ENCODE measurements at regions not wholly inside any gene's neighbourhood (a gene's known extent, or its start where the extent isn't known, plus 50 kb on each side); places are given as distances from the start of the nearest gene placed in this dataset.

DNA sequence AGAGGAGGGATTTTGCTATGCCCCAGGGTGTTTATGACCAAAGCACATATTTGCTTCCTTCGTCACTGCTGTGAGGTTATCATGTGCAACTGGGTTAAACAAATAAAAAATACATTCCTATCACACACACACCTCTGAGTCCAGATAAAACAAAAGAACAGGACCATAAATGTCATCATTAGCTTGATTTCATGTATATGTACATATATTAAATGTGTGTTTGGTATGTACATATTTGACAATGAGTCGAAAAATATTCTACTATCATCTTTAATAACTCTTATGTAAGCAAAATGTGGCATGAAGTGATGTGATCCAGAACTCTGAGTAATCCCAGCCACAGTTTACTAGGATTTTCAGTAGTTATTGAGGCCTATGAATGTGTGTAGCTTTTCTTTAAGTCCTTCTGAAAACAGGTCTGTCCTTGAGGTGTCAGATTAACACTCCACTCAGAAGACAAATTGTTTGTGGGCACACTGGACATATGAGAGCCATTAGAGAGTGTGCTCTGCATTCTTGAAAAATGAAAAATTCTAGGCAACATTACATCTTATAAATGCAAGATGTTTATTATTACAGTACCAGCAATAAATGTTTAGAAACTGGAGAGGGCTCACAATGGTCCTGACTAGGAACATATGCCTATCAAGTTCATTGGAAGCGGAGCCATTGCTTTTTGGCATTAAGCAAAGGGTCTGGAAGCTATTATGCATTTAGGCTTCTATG is 335.1 kb upstream of the SEMA3A start:
- Histone ChIP-seq H3K9me3 (no peaks in the 10 kb centered on the region), H3K4me1 (ENCODE audit: insufficient read depth) (no peaks in the 10 kb centered on the region), H3K27ac (no peak overlapping the region), H3K36me3 (no peaks in the 10 kb centered on the region), H3K4me3 (no peak overlapping the region), H3K27me3 (no peaks in the 10 kb centered on the region)
- DNase-seq, result no peak
- WGBS, 3 donors, result 48 to 54% (median 50%) methylated on average over 3 of the region's 3 CpGs
- no peak for TF ChIP-seq POLR2A (IDR thresholded peaks at IDR 0.05)
- TF ChIP-seq EP300 (IDR thresholded peaks at IDR 0.05), result no peak
- TF ChIP-seq, protein P1, sequence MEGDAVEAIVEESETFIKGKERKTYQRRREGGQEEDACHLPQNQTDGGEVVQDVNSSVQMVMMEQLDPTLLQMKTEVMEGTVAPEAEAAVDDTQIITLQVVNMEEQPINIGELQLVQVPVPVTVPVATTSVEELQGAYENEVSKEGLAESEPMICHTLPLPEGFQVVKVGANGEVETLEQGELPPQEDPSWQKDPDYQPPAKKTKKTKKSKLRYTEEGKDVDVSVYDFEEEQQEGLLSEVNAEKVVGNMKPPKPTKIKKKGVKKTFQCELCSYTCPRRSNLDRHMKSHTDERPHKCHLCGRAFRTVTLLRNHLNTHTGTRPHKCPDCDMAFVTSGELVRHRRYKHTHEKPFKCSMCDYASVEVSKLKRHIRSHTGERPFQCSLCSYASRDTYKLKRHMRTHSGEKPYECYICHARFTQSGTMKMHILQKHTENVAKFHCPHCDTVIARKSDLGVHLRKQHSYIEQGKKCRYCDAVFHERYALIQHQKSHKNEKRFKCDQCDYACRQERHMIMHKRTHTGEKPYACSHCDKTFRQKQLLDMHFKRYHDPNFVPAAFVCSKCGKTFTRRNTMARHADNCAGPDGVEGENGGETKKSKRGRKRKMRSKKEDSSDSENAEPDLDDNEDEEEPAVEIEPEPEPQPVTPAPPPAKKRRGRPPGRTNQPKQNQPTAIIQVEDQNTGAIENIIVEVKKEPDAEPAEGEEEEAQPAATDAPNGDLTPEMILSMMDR (IDR thresholded peaks at IDR 0.05), result no peak
- intact Hi-C loops (cut with DNase I), result no loop called here

DNA sequence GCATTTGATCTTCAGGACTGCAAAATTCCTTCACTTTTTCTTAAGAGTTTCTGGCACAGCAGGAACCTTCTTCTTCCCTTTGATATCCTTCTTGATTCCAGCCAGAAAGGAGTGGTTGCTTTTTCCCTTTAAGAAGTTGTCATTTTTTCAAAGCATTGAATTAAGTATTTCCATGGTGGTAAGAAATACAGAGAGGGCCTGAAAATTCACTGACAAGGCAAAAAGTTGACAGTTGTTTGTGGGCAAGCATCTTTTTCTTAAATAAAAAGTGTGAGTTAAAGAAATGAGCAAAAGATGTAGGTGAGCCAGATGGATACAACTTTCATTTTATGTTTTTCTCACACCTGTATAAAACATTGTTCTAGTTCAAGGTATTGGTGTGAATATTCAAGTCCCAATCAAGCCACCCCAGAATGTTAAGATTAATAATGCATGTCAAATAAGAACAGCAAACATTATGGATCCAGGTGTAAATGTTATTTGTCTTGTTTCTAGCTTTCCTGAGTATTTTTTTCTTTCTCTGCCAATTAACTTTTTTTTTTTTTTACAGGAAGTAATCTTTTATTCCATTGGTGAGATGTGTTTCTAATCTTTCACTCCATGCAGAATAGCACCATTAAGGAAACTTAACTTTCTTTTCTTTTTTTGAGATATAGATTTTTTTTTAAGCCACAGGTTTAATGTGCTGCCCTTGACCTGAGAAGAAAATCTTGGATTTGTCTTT is 334.3 kb upstream of the SEMA3A start:
- DNase-seq, result no peak
- intact Hi-C loops (cut with DNase I), result no loop called here
- TF ChIP-seq, protein P1 (IDR thresholded peaks at IDR 0.05), result no peak
- TF ChIP-seq EP300 (IDR thresholded peaks at IDR 0.05) (no peak), POLR2A (IDR thresholded peaks at IDR 0.05) (no peak)
- no peaks in the 10 kb centered on the region for H3K9me3 ChIP-seq
- no peak overlapping the region for H3K4me3 ChIP-seq
- no peaks in the 10 kb centered on the region for H3K36me3 ChIP-seq
- H3K4me1 ChIP-seq (ENCODE audit: insufficient read depth), result no peaks in the 10 kb centered on the region
- H3K27me3 ChIP-seq, result no peaks in the 10 kb centered on the region
- H3K27ac ChIP-seq, result no peak overlapping the region

DNA sequence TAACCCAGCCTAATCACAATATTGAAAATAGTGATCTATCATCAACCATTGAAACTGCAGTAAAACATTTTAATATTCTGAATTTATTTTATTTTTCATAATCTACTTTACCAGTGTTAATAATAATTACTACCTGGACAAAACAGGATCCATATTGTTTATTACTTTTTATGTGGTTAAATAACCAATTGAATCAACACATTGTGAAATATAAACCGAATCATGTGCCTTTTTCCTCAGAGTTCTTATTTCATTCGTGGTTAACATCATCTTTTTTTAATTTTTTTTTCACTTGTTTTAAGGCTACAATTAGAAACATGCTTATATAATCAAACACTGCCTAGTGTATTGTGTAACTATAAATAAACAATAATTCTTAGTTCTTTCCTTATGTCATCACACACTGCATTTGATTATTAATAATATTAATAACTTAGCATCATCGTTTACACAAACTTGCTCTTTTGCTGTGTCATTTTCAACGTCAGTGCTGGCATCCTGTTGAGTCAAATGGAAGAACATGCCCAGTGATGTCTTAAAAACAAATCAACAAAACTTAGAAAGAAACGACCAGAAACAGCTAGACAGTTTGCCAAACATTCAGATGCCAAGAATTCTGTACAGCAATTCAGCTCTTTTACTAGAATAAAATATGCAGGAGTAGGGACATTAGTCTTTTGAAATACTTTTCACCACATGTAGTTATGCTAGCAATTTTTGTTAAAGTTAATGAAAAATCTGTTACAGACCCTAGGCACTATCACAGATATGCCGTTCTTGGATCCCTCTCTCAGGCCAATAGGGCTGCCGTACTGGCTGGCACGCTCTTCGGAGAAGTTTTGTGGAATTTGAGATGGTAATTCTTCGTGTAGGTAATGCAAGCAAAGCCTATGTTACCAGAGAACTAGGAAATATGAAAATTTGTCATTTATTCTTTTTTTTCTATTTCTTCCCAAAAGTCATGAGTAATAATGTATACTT is 330.4 kb upstream of the SEMA3A start:
- intact Hi-C loops (cut with DNase I), result no loop called here
- TF ChIP-seq POLR2A (IDR thresholded peaks at IDR 0.05), result no peak
- TF ChIP-seq EP300 (IDR thresholded peaks at IDR 0.05), result no peak
- TF ChIP-seq, protein P1 (IDR thresholded peaks at IDR 0.05), result no peak
- DNase-seq, result no peak
- Histone ChIP-seq H3K36me3 (no peaks in the 10 kb centered on the region), H3K9me3 (no peaks in the 10 kb centered on the region), H3K4me3 (no peak overlapping the region), H3K27ac (no peak overlapping the region), H3K27me3 (no peaks in the 10 kb centered on the region), H3K4me1 (ENCODE audit: insufficient read depth) (no peaks in the 10 kb centered on the region)
- WGBS, 3 donors, result 70 to 72% (median 72%) methylated on average over 10 of the region's 10 CpGs

DNA sequence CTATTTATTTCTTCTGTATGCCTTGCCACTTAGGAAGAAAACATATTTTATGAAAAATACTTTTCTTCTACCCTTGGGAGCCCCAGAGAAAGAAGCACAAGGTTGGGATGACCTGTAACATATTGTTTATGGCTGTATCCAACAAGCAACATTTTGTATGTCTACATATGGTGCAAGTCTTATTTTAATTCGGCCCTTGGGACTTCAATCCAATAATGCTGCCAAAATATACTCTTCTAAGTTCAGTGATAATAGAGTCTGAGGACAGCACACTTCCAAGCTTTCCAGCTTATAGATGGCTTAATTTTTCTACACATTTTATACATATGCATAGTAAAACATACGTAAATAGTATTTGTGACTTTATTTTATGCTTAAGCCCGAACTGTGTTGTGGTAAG is 318.5 kb upstream of the SEMA3A start:
- no peaks in the 10 kb centered on the region for H3K27me3 ChIP-seq
- H3K36me3 ChIP-seq, result no peaks in the 10 kb centered on the region
- H3K27ac ChIP-seq, result no peak overlapping the region
- no peak for DNase-seq
- no peaks in the 10 kb centered on the region for H3K4me1 ChIP-seq (ENCODE audit: insufficient read depth)
- intact Hi-C loops (cut with DNase I), result no loop called here
- no peak for TF ChIP-seq POLR2A (IDR thresholded peaks at IDR 0.05)
- TF ChIP-seq, protein P1 (IDR thresholded peaks at IDR 0.05), result no peak
- no peak for TF ChIP-seq EP300 (IDR thresholded peaks at IDR 0.05)
- 70 to 82% (median 77%) methylated on average over 3 of the region's 3 CpGs for WGBS, 3 donors
- no peak overlapping the region for H3K4me3 ChIP-seq
- no peaks in the 10 kb centered on the region for H3K9me3 ChIP-seq

All from ovary (tissue), 7 donors.